Esophagus muscularis mucosa (tissue), 4 donors: ENCODE measurements at regions not wholly inside any gene's neighbourhood (a gene's known extent, or its start where the extent isn't known, plus 50 kb on each side); places are given as distances from the start of the nearest gene placed in this dataset.

Source experiments
- DNase-seq: peaks from one replicate; pipeline ENCODE4 v3.0.0-alpha.2; 2017; ENCODE audit errors: extremely low spot score
- H3K27ac ChIP-seq, 4 donors: fragments of 200-600 bp; sonication (generic); replicated peaks in 1 of 4; 1 replicate in 3 of 4; 2 replicates in 1 of 4; pipeline ENCODE4 v1.5.1; 2016 to 2019; ENCODE audit warnings: mild to moderate bottlenecking in 1 of 4
- H3K27me3 ChIP-seq, 4 donors: fragments of 200-600 bp; sonication (generic); one replicate each; pipeline versions ENCODE4 v1.5.1 to v1.6.0; 2016 to 2019
- H3K36me3 ChIP-seq, 4 donors: fragments of 200-600 bp; sonication (generic); one replicate each; pipeline ENCODE4 v1.5.1; 2016 to 2019
- H3K4me1 ChIP-seq, 4 donors: fragments of 200-600 bp; sonication (generic); one replicate each; pipeline ENCODE4 v1.5.1; 2016 to 2019
- H3K4me3 ChIP-seq, 4 donors: fragments of 200-600 bp; sonication (generic); 1 replicate in 2 of 4; 2 replicates in 2 of 4; pipeline ENCODE4 v1.5.1; 2016 to 2019; ENCODE audit warnings: mild to moderate bottlenecking in 4 of 4, moderate library complexity in 1 of 4
- H3K9me3 ChIP-seq, 4 donors: fragments of 200-600 bp; sonication (generic); 1 replicate in 3 of 4; 2 replicates in 1 of 4; pipeline ENCODE4 v1.5.1; 2016 to 2019
- EP300 ChIP-seq: sonication (generic); formaldehyde crosslinking; IDR thresholded peaks from one replicate; pipeline ENCODE4 v1.6.1; 2017; ENCODE audit warnings: antibody characterized with exemption
- POLR2A ChIP-seq: fragments of 450-650 bp; IDR thresholded peaks from one replicate; pipeline ENCODE4 v1.6.1; 2017; ENCODE audit warnings: antibody characterized with exemption, moderate library complexity, mild to moderate bottlenecking, low read depth
- POLR2AphosphoS5 ChIP-seq, 2 donors: sonication (generic); formaldehyde crosslinking; IDR thresholded peaks; one replicate each; pipeline ENCODE4 v1.6.1; 2017; ENCODE audit warnings: antibody characterized with exemption in 2 of 2
- WGBS: methylation state at CpG from one replicate; pipeline ENCODE4 v1.1.5; 2018; 5-methylcytosine and 5-hydroxymethylcytosine counted together
- intact Hi-C: fragments of 100-400 bp; cut with DNase I; formaldehyde crosslinking; loops from one replicate; pipeline ENCODE4 v1.15.1; 2023
- TF ChIP-seq, protein P1 (sequence below), 3 experiments: fragments of 200-600 bp in 2 of 3; fragments of 450-650 bp in 1 of 3; sonication (generic) in 2 of 3; IDR thresholded peaks; one replicate each; pipeline ENCODE4 v1.5.1; 2017 to 2019; ENCODE audit warnings: antibody characterized with exemption in 3 of 3, mild to moderate bottlenecking in 2 of 3, moderate library complexity in 1 of 3

DNA sequence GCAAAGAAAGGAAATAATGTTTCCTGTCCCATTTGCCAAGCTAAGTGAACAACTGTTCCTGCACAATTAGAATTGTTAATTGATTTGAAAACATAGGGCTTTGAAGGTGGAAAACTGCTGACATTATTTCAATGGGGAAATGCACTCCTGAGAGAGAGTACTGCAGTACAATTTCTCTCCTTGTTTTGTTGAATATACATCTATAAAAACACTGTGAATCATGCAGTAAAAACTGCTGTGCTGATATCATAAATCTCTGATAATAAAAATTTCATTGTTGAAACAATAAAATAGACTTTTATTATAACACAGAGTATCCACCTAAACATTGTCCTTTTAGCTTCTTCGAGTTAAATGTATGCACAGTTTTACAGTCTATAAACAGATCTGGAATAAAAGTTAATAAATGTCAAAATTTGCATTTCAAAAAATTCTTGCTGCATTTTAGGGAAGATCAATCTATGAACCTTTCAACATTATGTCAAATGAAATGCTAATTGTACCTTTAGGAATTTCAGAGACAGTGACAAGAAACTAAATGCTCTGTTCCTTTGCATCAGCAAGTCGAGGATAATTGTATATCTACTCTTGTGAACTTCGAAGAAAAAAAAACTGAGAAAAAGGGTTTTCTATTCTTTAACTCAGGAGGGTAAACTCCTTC, 328.2 kb upstream of the DACH1 start:
- Histone ChIP-seq H3K27ac (no peak overlapping the region), H3K27me3 (no peaks in the 10 kb centered on the region), H3K9me3 (no peaks in the 10 kb centered on the region), H3K4me3 (no peak overlapping the region), H3K36me3 (no peaks in the 10 kb centered on the region), H3K4me1 (no peaks in the 10 kb centered on the region)
- 52% methylated on average over 3 of the region's 3 CpGs for WGBS
- no peak for DNase-seq
- TF ChIP-seq POLR2A, result no peak
- TF ChIP-seq, protein P1, sequence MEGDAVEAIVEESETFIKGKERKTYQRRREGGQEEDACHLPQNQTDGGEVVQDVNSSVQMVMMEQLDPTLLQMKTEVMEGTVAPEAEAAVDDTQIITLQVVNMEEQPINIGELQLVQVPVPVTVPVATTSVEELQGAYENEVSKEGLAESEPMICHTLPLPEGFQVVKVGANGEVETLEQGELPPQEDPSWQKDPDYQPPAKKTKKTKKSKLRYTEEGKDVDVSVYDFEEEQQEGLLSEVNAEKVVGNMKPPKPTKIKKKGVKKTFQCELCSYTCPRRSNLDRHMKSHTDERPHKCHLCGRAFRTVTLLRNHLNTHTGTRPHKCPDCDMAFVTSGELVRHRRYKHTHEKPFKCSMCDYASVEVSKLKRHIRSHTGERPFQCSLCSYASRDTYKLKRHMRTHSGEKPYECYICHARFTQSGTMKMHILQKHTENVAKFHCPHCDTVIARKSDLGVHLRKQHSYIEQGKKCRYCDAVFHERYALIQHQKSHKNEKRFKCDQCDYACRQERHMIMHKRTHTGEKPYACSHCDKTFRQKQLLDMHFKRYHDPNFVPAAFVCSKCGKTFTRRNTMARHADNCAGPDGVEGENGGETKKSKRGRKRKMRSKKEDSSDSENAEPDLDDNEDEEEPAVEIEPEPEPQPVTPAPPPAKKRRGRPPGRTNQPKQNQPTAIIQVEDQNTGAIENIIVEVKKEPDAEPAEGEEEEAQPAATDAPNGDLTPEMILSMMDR (IDR thresholded peaks at IDR 0.05), result no peak
- TF ChIP-seq POLR2AphosphoS5 (IDR thresholded peaks at IDR 0.05), result no peak
- intact Hi-C loops, result no loop called here

DNA sequence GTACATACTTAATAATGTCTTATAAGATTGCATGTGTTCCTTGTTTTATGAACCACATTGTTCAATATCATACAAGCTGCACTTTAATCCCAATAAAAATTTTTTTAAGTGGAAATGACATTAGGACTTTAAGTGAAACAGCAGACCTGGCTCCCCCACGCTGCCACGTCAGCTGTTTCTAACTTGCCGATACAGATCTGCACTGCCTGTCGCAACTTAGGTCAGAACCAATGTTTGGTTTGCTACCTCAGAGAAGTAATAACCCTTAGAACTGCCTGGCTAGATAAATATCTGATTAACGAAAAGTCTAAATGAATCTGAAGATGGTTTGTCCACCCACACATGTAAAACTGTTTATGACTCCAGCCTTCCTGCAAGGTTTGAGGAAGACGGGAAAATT, 327.5 kb upstream of the DACH1 start:
- Histone ChIP-seq H3K4me3 (no peak overlapping the region), H3K27ac (no peak overlapping the region), H3K36me3 (no peaks in the 10 kb centered on the region), H3K27me3 (no peaks in the 10 kb centered on the region), H3K4me1 (no peaks in the 10 kb centered on the region), H3K9me3 (no peaks in the 10 kb centered on the region)
- TF ChIP-seq POLR2A, result no peak
- TF ChIP-seq POLR2AphosphoS5 (IDR thresholded peaks at IDR 0.05), result no peak
- TF ChIP-seq, protein P1 (IDR thresholded peaks at IDR 0.05), result no peak
- no peak for TF ChIP-seq EP300
- intact Hi-C loops, result no loop called here
- DNase-seq, result no peak
- 72% methylated on average over 6 of the region's 6 CpGs for WGBS

DNA sequence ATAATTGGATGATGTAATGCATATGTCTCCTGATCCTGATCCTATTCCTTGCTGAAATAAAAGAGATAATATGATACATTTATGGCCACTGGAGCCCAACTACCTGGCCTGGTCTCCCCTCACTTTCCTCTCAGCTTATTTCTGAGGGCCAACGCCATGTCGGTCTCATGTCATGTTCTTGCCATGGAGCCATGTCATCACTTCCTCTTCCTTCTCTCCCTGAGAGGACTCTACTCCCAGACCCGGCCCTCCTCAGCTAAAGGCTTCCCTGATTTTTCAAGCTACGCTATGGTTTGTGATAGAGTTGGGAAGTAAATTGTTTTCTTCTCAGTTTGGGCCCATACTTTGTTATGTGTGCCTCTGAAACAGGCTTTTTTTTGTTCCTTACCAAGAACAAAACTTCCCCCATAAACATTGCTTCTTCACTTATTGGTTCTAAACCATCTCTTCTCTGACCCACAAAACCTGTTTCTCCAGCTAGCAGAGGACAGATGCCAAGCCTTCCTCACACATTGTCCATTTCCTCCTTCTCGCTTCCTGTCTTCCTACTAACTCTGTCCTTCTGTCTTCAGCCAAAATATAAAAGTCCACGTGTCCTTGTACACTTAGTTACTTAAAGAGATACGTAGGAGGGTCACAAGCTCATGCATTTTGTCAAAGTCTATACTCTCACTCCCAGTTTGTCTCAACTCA, 319.9 kb upstream of the DACH1 start:
- H3K4me1 ChIP-seq, result no peaks in the 10 kb centered on the region
- 42% methylated on average over 7 of the region's 7 CpGs for WGBS
- no peak overlapping the region for H3K27ac ChIP-seq
- no peaks in the 10 kb centered on the region for H3K27me3 ChIP-seq
- H3K4me3 ChIP-seq, result no peak overlapping the region
- no peak for TF ChIP-seq POLR2AphosphoS5 (IDR thresholded peaks at IDR 0.05)
- TF ChIP-seq, protein P1 (IDR thresholded peaks at IDR 0.05), result no peak
- intact Hi-C loops, result no loop called here
- no peak for DNase-seq
- no peaks in the 10 kb centered on the region for H3K36me3 ChIP-seq
- no peaks in the 10 kb centered on the region for H3K9me3 ChIP-seq

DNA sequence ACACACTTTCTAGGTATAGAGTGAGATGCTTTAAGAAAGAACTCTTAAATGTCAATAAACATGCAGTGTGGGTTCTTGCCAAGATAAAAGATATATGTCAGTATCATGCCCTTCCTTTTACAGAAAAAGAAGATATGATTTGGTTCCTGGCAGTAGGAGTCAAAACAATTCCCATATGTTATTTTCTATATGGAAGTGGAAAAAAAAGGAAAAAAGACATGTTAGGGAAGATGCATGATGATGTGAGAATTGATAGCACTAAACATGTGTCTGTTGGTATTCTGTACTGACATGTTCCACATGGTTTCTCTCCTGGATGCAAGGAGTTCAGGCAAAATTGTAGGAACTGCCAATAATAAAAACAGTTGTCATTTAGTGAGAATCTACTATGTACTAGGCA, 318.8 kb upstream of the DACH1 start:
- Histone ChIP-seq H3K9me3 (no peaks in the 10 kb centered on the region), H3K4me3 (no peak overlapping the region), H3K27ac (no peak overlapping the region), H3K4me1 (no peaks in the 10 kb centered on the region), H3K27me3 (no peaks in the 10 kb centered on the region), H3K36me3 (no peaks in the 10 kb centered on the region)
- no peak for DNase-seq
- TF ChIP-seq POLR2AphosphoS5 (IDR thresholded peaks at IDR 0.05), result no peak
- intact Hi-C loops, result no loop called here

DNA sequence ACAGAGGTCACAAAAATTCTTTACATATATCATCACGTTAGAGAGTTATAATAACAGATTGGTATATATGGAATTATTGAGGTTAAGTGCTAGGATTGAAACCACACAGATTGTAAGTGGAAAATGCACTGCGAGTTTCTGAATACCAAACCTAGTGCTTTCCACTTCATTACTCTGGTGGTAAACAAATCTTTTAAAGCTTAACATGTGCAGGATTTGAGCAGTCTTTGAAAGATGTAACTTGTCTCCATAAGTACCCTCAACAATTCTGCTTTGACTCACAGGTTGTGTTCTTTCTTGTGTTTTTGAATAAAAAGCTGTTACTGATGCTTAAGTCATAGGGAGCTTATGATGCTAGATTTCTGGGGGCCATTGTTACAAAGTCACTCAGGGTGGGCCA, 314.7 kb upstream of the DACH1 start:
- WGBS, result 64% methylated on average over 2 of the region's 2 CpGs
- H3K4me3 ChIP-seq, result no peak overlapping the region
- no peaks in the 10 kb centered on the region for H3K27me3 ChIP-seq
- no peak for DNase-seq
- TF ChIP-seq POLR2A (no peak), EP300 (no peak), POLR2AphosphoS5 (IDR thresholded peaks at IDR 0.05) (no peak)
- TF ChIP-seq, protein P1 (IDR thresholded peaks at IDR 0.05), result no peak
- no peaks in the 10 kb centered on the region for H3K36me3 ChIP-seq
- H3K9me3 ChIP-seq, result no peaks in the 10 kb centered on the region
- no peaks in the 10 kb centered on the region for H3K4me1 ChIP-seq
- no peak overlapping the region for H3K27ac ChIP-seq
- intact Hi-C loops, result no loop called here
